ENCODE measurements at regions not wholly inside any gene's neighbourhood (a gene's known extent, or its start where the extent isn't known, plus 50 kb on each side); places are given as distances from the start of the nearest gene placed in this dataset.

- no peak for TF ChIP-seq RBM22 (optimal IDR thresholded peaks at IDR 0.05; ENCODE audit: low read length)
- TF ChIP-seq HBP1 (CRISPR knock-in tag; IDR thresholded peaks at IDR 0.05; ENCODE audit: low read depth), result no peak
- no peak for TF ChIP-seq ZNF850 (CRISPR knock-in tag; conservative IDR thresholded peaks at IDR 0.05)
- TF ChIP-seq ZFP82 (CRISPR knock-in tag; IDR thresholded peaks at IDR 0.05; ENCODE audit: borderline replicate concordance), result 0 out of 2 replicates have a peak, but pooled peaks have one; percentile 31
- no peak; the same call in 1 of the 2 replicates for TF ChIP-seq ZHX2 (IDR thresholded peaks at IDR 0.05; ENCODE audit: low read depth)
- peak; percentile 95; the same call in 1 of the 2 replicates for TF ChIP-seq ZHX2 (CRISPR knock-in tag; IDR thresholded peaks at IDR 0.05; ENCODE audit: borderline replicate concordance)
- TF ChIP-seq SMAD1 (CRISPR knock-in tag; IDR thresholded peaks at IDR 0.05; ENCODE audit: borderline replicate concordance, low read depth), result no peak
- no peak; the same call in 1 of the 2 replicates for TF ChIP-seq ZNF460 (CRISPR knock-in tag; IDR thresholded peaks at IDR 0.05; ENCODE audit: borderline replicate concordance)
- 0 out of 2 replicates have a peak, but pooled peaks have one; percentile 47 for TF ChIP-seq E2F1 (CRISPR knock-in tag; IDR thresholded peaks at IDR 0.05)
- TF ChIP-seq ARID3A (IDR thresholded peaks at IDR 0.05; ENCODE audit: low read depth, low read length), result peak; percentile 87
- TF ChIP-seq ZSCAN30 (CRISPR knock-in tag; IDR thresholded peaks at IDR 0.05), result peak; percentile 93; the same call in 1 of the 2 replicates
- peak; percentile 100 for TF ChIP-seq ZNF503 (CRISPR knock-in tag; IDR thresholded peaks at IDR 0.05)
- no peak for TF ChIP-seq HDAC6 (IDR thresholded peaks at IDR 0.05; ENCODE audit: low read depth, low read length)
- TF ChIP-seq NCOA5 (CRISPR knock-in tag; IDR thresholded peaks at IDR 0.05), result no peak; the same call in 1 of the 2 replicates
- no peak for TF ChIP-seq ZNF496 (CRISPR knock-in tag; IDR thresholded peaks at IDR 0.05; ENCODE audit: insufficient replicate concordance)
- TF ChIP-seq JUNB (CRISPR knock-in tag; IDR thresholded peaks at IDR 0.05; ENCODE audit: borderline replicate concordance), result no peak; the same call in 1 of the 2 replicates
Observed at GRCh38 chr2:215617060-215617824, 181.4 kb upstream of the FN1 start (continued).

Measured in HepG2 (cell line).